ENCODE measurements at regions not wholly inside any gene's neighbourhood (a gene's known extent, or its start where the extent isn't known, plus 50 kb on each side); places are given as distances from the start of the nearest gene placed in this dataset.

DNA sequence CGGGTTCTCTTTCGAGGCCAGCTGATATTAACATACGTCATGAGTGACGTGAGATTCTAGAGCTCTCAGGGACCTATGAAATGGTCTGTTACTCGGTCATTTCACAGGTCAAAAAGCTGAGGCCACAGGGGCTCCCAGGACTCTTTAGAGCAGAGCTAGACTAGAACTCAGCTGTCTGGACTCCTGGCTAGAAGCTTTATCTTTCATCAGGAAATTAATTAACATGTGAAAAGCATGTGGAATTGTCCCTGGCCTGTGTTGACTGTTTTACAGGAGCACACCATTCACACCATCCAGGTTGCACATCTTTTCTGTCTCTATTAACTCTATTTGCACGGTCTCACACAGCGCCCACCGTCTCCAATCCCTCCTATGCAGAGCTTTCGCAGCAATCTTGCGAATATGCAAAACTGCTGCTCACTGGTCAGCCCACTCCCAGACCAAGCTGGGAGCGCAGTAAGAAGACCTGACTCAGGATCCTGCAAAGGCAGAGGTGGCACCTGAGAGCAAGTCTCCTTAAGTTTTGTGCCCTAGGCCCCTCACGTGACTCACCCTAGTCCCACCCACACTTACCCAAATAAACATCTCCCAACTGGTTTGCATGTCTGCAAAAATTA lies 522.5 kb downstream of the CD83 start:
- intact Hi-C loops (cut with micrococcal nuclease) = no loop called here
- ATAC-seq (no peak), DNase-seq (ENCODE audit: low read depth, low spot score) (no peak)
- Histone ChIP-seq H3K79me2 (ENCODE audit: insufficient read depth, low read length) (no peaks in the 10 kb centered on the region), H4K20me1 (ENCODE audit: insufficient read depth) (no peaks in the 10 kb centered on the region), H3K4me3 (replicated peaks in 1 of 2; ENCODE audit: low read depth in 1 of 2, low read length in 2 of 2) (no peak overlapping the region), H3K4me1 (ENCODE audit: control insufficient read depth in 1 of 2, insufficient read depth in 2 of 2, low read length in 2 of 2) (peaks cover 0 to 13% of the 10 kb centered on the region in 2 experiments; a peak in 2 of 4 replicates), H3K9me2 (ENCODE audit: insufficient read depth) (no peaks in the 10 kb centered on the region), H3K27ac (ENCODE audit: low read depth, low read length) (no peak overlapping the region), H3K36me3 (ENCODE audit: control insufficient read depth in 1 of 2, insufficient read depth in 2 of 2, low read length in 2 of 2) (no peaks in the 10 kb centered on the region), H3K9ac (ENCODE audit: low read length) (no peak overlapping the region), H3K9me3 (ENCODE audit: control insufficient read depth in 1 of 2, insufficient read depth in 1 of 2, low read depth in 1 of 2, low read length in 2 of 2) (no peaks in the 10 kb centered on the region), H3K27me3 (ENCODE audit: insufficient read depth, low read length) (no peaks in the 10 kb centered on the region), H2AFZ (ENCODE audit: low read depth, low read length, poor library complexity, severe bottlenecking) (no peak overlapping the region), H3K4me2 (ENCODE audit: low read length) (no peak overlapping the region)
- TF ChIP-seq, protein P1, sequence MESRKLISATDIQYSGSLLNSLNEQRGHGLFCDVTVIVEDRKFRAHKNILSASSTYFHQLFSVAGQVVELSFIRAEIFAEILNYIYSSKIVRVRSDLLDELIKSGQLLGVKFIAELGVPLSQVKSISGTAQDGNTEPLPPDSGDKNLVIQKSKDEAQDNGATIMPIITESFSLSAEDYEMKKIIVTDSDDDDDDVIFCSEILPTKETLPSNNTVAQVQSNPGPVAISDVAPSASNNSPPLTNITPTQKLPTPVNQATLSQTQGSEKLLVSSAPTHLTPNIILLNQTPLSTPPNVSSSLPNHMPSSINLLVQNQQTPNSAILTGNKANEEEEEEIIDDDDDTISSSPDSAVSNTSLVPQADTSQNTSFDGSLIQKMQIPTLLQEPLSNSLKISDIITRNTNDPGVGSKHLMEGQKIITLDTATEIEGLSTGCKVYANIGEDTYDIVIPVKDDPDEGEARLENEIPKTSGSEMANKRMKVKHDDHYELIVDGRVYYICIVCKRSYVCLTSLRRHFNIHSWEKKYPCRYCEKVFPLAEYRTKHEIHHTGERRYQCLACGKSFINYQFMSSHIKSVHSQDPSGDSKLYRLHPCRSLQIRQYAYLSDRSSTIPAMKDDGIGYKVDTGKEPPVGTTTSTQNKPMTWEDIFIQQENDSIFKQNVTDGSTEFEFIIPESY (IDR thresholded peaks at IDR 0.05; ENCODE audit: extremely low read depth, insufficient replicate concordance, low read length) = no peak
- TF ChIP-seq RAD21 (IDR thresholded peaks at IDR 0.05; ENCODE audit: low read depth) (no peak), CBX3 (IDR thresholded peaks at IDR 0.05; ENCODE audit: low read depth) (no peak), SRF (IDR thresholded peaks at IDR 0.05; ENCODE audit: low read depth) (no peak), ELF1 (IDR thresholded peaks at IDR 0.05; ENCODE audit: borderline replicate concordance, low read depth) (no peak), ZNF274 (IDR thresholded peaks at IDR 0.05; ENCODE audit: low read depth, low read length) (no peak), SIN3A (IDR thresholded peaks at IDR 0.05; ENCODE audit: low read depth) (no peak), EZH2 (IDR thresholded peaks at IDR 0.05) (no peak), POLR2AphosphoS5 (IDR thresholded peaks at IDR 0.05; ENCODE audit: low read depth, low read length) (no peak), FOSL1 (IDR thresholded peaks at IDR 0.05; ENCODE audit: low read depth) (no peak), CEBPB (IDR thresholded peaks at IDR 0.05; ENCODE audit: low read depth) (no peak)
- no TSS peak for BruUV-seq (replicated peaks)
- CTCF ChIA-PET = no interaction called here
- RAD21 ChIA-PET (ENCODE audit: low non-redundant PET in 1 of 2, low total read pairs in 2 of 2, uncharacterized antibody in 2 of 2, unreplicated experiment in 2 of 2) = no interaction called here
- POLR2A ChIA-PET = no interaction called here

Data from HCT116 (cell line).